ENCODE measurements at regions not wholly inside any gene's neighbourhood (a gene's known extent, or its start where the extent isn't known, plus 50 kb on each side); places are given as distances from the start of the nearest gene placed in this dataset.

- no peak for DNase-seq
These were observed 158.2 kb upstream of the POM121L12 start for GRCh38 chr7:52877240-52877639.

- DNase-seq, result no peak
These were observed 159.0 kb upstream of the POM121L12 start for GRCh38 chr7:52876402-52876801.

- DNase-seq, result no peak
These were observed 171.8 kb upstream of the POM121L12 start for GRCh38 chr7:52863652-52864051.

GRCh38 chr7:52862321-52862720 is 173.1 kb upstream of the POM121L12 start:
- no peak for DNase-seq

GRCh38 chr7:52857367-52857766 is 178.1 kb upstream of the POM121L12 start:
- DNase-seq, result no peak

- DNase-seq, result no peak
These were observed 180.8 kb upstream of the POM121L12 start for GRCh38 chr7:52854681-52855080.

- no peak for DNase-seq
These were observed 183.9 kb upstream of the POM121L12 start for GRCh38 chr7:52851547-52851946.

GRCh38 chr7:52843436-52843835 is 192.0 kb upstream of the POM121L12 start:
- no peak for DNase-seq

- no peak for DNase-seq
These were observed 193.1 kb upstream of the POM121L12 start for GRCh38 chr7:52842202-52842900.

- DNase-seq, result no peak
These were observed 196.4 kb upstream of the POM121L12 start for GRCh38 chr7:52838981-52839411.

- DNase-seq, result no peak
These were observed 204.1 kb upstream of the POM121L12 start for GRCh38 chr7:52831321-52831720.

GRCh38 chr7:52830801-52831200 is 204.6 kb upstream of the POM121L12 start:
- no peak for DNase-seq

- no peak for DNase-seq
These were observed 208.7 kb upstream of the POM121L12 start for GRCh38 chr7:52826515-52827265.

GRCh38 chr7:52825611-52826010 is 209.8 kb upstream of the POM121L12 start:
- no peak for DNase-seq

- DNase-seq, result no peak
These were observed 223.9 kb upstream of the POM121L12 start for GRCh38 chr7:52811537-52811936.

- DNase-seq, result no peak
These were observed 235.6 kb upstream of the POM121L12 start for GRCh38 chr7:52799817-52800216.

- DNase-seq, result no peak
These were observed 237.6 kb upstream of the POM121L12 start for GRCh38 chr7:52797801-52798200.

GRCh38 chr7:52794621-52795020 is 240.8 kb upstream of the POM121L12 start:
- DNase-seq, result no peak

GRCh38 chr7:52791176-52791700 is 244.2 kb upstream of the POM121L12 start:
- DNase-seq, result no peak

GRCh38 chr7:52786174-52786573 is 249.3 kb upstream of the POM121L12 start:
- no peak for DNase-seq

- DNase-seq, result no peak
These were observed 253.1 kb upstream of the POM121L12 start for GRCh38 chr7:52782348-52782747.

GRCh38 chr7:52781250-52781649 is 254.2 kb upstream of the POM121L12 start:
- DNase-seq, result no peak

- DNase-seq, result no peak
These were observed 256.4 kb upstream of the POM121L12 start for GRCh38 chr7:52779004-52779403.

All from suppressor macrophage treated with lipopolysaccharide for 4 hours (primary cell).